ENCODE measurements at regions not wholly inside any gene's neighbourhood (a gene's known extent, or its start where the extent isn't known, plus 50 kb on each side); places are given as distances from the start of the nearest gene placed in this dataset.

DNA sequence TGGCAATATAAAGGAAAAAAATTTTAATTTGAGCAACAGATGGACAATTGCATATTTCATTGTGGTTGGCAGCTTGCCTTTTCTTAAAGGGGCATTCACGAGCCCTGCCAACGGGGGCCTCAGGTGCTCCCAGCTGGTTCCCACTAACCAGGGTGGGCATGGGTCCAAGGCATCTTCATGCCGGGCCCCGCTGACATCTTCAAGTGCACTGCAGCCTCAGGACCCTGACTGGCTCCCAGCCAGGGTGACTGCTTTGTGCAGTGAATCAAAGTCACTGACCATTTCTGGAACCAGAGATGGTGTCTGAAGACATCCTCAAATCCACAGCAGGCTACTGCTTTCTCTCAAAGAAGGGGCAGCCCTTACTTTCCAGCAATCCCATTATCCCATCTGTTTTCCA, 275.2 kb upstream of the MGMT start:
- Mint-ChIP-seq H3K36me3 (ENCODE audit: low read depth) (no peaks in the 10 kb centered on the region), H3K27me3 (ENCODE audit: low read depth) (peaks cover 27% of the 10 kb centered on the region), H3K27ac (no peak overlapping the region), H3K9me3 (peaks cover 10% of the 10 kb centered on the region), H3K4me3 (no peak overlapping the region), H3K4me1 (peaks cover 12% of the 10 kb centered on the region)
- TF ChIP-seq, protein P1, sequence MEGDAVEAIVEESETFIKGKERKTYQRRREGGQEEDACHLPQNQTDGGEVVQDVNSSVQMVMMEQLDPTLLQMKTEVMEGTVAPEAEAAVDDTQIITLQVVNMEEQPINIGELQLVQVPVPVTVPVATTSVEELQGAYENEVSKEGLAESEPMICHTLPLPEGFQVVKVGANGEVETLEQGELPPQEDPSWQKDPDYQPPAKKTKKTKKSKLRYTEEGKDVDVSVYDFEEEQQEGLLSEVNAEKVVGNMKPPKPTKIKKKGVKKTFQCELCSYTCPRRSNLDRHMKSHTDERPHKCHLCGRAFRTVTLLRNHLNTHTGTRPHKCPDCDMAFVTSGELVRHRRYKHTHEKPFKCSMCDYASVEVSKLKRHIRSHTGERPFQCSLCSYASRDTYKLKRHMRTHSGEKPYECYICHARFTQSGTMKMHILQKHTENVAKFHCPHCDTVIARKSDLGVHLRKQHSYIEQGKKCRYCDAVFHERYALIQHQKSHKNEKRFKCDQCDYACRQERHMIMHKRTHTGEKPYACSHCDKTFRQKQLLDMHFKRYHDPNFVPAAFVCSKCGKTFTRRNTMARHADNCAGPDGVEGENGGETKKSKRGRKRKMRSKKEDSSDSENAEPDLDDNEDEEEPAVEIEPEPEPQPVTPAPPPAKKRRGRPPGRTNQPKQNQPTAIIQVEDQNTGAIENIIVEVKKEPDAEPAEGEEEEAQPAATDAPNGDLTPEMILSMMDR (IDR thresholded peaks at IDR 0.05; ENCODE audit: unreplicated experiment in 3 of 3): no peak

DNA sequence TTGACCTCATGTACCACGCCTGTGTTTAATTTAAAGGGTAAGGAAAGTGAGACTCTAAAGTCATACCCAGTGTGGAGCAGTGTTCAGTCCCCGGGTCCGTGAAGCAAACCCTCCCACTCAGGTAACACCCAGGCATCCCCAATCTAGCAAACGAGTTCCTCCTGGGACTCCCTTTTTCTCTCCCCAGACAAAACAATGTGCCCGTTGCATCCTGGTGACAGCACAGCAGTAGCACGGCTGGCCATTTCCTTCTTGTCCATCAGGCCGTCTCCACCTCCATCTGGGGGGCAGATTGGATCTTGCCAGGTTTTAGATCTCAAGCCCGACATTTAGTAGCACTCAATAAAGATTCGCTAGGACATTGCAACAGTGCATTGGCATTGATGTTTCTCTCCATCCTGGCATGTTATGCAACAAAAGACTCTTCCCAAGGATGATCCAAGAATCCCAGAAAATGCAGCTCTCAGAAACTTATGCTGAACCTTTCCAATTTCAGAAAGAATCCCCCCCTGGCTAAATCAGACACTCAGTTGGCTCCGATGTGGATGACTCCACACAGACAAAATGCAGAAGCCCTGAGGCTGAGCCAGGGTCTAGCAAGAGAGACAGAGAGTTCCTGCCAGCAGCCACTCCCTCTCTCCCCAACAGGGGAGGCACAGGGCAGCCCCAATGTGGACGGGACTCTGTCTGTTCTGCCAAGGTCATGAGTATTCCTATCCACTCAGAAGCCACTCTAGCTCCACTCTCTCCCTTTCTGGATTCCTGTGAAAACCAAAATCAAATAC, 274.5 kb upstream of the MGMT start:
- Mint-ChIP-seq H3K9me3 (peaks cover 3% of the 10 kb centered on the region), H3K36me3 (ENCODE audit: low read depth) (no peaks in the 10 kb centered on the region), H3K27ac (peak overlapping the region in 1 of 3 experiments; percentile 24), H3K4me3 (no peak overlapping the region), H3K27me3 (ENCODE audit: low read depth) (peaks cover 27% of the 10 kb centered on the region), H3K4me1 (peaks cover 12% of the 10 kb centered on the region)
- TF ChIP-seq, protein P1 (IDR thresholded peaks at IDR 0.05; ENCODE audit: unreplicated experiment in 3 of 3): no peak

DNA sequence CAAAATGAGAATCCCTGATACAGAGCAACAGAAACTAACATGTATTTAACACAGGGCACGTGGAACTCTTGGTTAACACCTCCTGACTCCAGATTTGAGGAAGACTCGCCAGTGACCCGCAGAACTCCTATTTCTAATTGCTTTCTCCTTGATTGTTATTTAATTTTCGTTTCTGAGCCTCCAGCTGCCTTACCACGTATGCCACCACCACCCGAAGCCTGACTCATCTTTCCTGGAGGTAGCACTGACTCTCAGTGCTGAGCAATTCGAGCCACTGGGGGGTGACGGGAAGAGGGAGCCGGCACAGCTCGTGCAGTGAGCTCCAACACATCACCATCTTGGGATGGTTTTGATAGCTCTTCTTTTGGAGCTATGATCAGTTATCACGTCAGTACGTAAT, 273.9 kb upstream of the MGMT start:
- Mint-ChIP-seq H3K4me1 (peaks cover 12% of the 10 kb centered on the region), H3K36me3 (ENCODE audit: low read depth) (no peaks in the 10 kb centered on the region), H3K4me3 (no peak overlapping the region), H3K27me3 (ENCODE audit: low read depth) (peaks cover 27% of the 10 kb centered on the region), H3K9me3 (no peaks in the 10 kb centered on the region), H3K27ac (no peak overlapping the region)
- TF ChIP-seq, protein P1 (IDR thresholded peaks at IDR 0.05; ENCODE audit: unreplicated experiment in 3 of 3): no peak

- Mint-ChIP-seq H3K4me3 (no peak overlapping the region), H3K4me1 (peaks cover 12% of the 10 kb centered on the region), H3K9me3 (no peaks in the 10 kb centered on the region), H3K36me3 (ENCODE audit: low read depth) (no peaks in the 10 kb centered on the region), H3K27ac (no peak overlapping the region), H3K27me3 (ENCODE audit: low read depth) (peaks cover 27% of the 10 kb centered on the region)
- TF ChIP-seq, protein P1 (IDR thresholded peaks at IDR 0.05; ENCODE audit: unreplicated experiment in 3 of 3): no peak
These were observed 272.7 kb upstream of the MGMT start for GRCh38 chr10:129194181-129194870.

DNA sequence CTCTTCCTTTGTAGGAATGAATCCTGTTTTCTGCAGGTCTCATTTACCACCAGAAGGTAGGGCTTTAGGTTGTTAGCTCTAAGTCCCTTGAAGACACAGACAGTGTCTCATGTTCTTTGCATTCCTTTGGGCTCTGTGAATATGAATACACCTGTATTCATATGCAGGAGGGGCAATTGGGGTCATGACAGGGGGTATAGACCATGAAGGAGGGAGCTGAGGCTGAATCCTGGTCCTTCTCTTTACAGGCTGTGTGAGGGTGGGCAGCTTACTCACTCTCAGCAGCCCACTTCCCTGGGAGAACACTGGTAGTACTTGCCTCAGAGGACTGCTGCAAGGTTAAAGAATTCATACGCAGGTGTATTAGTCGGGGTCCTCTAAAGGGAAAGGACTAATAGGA, 267.2 kb upstream of the MGMT start:
- no peak overlapping the region for H3K4me3 Mint-ChIP-seq
- H3K27me3 Mint-ChIP-seq (ENCODE audit: low read depth): peaks cover 15% of the 10 kb centered on the region
- TF ChIP-seq, protein P1 (IDR thresholded peaks at IDR 0.05; ENCODE audit: unreplicated experiment in 3 of 3): no peak
- H3K9me3 Mint-ChIP-seq: peaks cover 16% of the 10 kb centered on the region
- H3K4me1 Mint-ChIP-seq: no peaks in the 10 kb centered on the region
- no peak overlapping the region for H3K27ac Mint-ChIP-seq
- peaks cover 3% of the 10 kb centered on the region for H3K36me3 Mint-ChIP-seq (ENCODE audit: low read depth)
